ENCODE measurements at regions not wholly inside any gene's neighbourhood (a gene's known extent, or its start where the extent isn't known, plus 50 kb on each side); places are given as distances from the start of the nearest gene placed in this dataset.

DNA sequence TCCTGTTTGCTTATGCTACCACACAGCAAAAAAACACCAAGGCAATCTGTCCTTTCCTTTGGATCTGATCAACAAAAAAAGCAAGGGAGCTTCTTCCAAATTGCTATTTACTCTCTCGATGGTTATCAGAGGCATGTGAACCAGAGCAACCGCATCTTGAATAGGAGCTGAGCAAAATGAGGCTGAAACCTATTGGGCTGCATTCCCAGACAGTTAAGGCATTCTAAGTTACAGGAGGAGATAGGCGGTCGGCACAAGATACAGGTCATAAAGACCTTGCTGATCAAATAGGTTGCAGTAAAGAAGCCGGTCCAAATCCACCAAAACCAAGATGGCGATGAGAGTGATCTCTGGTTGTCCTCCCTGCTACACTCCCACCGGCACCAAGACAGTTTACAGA is 76.8 kb upstream of the FRMD4A start:
- TF ChIP-seq POLR2A (IDR thresholded peaks at IDR 0.05) (no peak), POLR2AphosphoS5 (IDR thresholded peaks at IDR 0.05) (no peak)
- TF ChIP-seq, protein P1, sequence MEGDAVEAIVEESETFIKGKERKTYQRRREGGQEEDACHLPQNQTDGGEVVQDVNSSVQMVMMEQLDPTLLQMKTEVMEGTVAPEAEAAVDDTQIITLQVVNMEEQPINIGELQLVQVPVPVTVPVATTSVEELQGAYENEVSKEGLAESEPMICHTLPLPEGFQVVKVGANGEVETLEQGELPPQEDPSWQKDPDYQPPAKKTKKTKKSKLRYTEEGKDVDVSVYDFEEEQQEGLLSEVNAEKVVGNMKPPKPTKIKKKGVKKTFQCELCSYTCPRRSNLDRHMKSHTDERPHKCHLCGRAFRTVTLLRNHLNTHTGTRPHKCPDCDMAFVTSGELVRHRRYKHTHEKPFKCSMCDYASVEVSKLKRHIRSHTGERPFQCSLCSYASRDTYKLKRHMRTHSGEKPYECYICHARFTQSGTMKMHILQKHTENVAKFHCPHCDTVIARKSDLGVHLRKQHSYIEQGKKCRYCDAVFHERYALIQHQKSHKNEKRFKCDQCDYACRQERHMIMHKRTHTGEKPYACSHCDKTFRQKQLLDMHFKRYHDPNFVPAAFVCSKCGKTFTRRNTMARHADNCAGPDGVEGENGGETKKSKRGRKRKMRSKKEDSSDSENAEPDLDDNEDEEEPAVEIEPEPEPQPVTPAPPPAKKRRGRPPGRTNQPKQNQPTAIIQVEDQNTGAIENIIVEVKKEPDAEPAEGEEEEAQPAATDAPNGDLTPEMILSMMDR (IDR thresholded peaks at IDR 0.05), result no peak

Data from breast epithelium (tissue), 3 donors.